GM19025 (cell line): ENCODE measurements at regions not wholly inside any gene's neighbourhood (a gene's known extent, or its start where the extent isn't known, plus 50 kb on each side); places are given as distances from the start of the nearest gene placed in this dataset.
A peak's percentile ranks its signal among the peaks of the same experiment; 100 is the strongest.
"Not testable (repeated sequence)": the region's sequence is repeated elsewhere in the genome, so short reads cannot be mapped to it uniquely, and the experiment has no call there.

Source experiments
- ATAC-seq: cut with Tn5 transposase; IDR thresholded peaks from one replicate; pipeline ENCODE4 v1.9.1; 2021; ENCODE audit warnings: mild to moderate bottlenecking, low read depth, moderate library complexity; ENCODE audit not compliant: unreplicated experiment

DNA sequence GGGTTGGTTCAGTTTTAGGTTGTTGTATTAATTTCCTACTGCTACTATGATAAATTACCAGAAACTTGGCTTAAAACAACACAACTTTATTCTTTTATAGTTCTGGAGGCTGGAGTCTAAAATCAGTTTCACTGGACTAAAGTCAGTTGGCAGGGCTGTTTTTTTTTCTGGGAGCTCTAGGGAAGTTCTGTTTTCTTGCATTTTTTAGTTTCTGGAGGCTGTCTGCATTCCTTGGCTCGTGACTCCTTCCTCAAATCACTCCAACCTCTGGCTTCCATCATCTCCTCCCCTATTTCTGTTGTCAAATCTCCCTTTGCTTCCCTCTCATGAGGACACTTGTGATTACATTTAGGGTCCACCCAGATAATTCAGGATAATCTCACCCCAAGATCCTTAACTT is 51.3 kb upstream of the SUB1 start:
- ATAC-seq, result no peak

DNA sequence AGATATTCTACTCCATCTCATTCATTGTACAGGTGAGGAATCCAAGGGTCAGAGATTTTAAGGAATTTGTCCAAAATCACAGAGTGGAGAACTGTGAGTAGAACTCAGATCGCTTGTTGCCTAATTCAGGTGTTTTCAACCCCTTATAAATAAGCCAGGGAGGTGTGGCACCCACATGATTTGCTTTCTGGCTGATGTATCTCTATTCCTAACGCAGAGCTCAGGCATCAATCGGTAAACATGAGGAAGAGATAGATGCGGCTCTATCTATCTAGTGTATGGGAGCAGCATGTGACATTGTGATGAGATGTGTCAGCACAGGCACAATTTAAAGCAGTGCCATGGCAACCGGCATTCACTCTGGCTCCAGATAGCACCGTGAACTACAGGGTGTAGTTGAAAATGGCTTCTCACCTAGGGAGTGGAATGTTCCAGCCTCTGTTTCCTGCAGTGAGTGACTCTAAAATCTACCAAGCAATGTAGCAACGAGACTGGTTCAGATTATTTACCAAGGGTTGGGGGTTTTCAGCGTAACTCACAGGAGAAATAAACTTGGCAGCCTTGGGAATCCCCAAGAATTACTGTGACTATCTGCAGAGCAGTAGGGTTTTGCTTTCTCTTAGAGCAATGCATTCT is 53.4 kb upstream of the SUB1 start:
- ATAC-seq, result peak; percentile 29

GRCh38 chr5:32527321-32527720 is 58.0 kb upstream of the SUB1 start:
- ATAC-seq, result not testable (repeated sequence)

- no peak for ATAC-seq
Observed at GRCh38 chr5:32526810-32527209, 58.5 kb upstream of the SUB1 start.

DNA sequence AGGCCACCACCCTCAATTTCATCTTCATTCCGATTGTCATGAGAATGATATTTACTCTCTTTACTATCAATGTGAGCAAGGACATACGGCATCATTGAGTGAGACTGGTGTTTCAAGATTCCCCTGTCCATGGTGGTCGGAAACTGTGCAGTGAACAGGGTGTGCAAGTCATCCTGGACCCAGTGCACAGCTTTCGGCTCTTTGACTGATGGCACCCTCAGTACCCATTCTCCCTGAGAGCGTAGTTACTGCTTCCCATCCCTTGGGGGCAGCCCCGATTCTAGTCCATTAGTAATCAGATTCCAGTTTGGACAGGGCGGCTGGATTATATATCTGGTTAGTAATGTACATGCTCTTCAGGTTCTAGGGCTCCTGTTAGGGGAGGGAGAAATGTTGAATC is 61.7 kb upstream of the SUB1 start:
- ATAC-seq, result no peak

DNA sequence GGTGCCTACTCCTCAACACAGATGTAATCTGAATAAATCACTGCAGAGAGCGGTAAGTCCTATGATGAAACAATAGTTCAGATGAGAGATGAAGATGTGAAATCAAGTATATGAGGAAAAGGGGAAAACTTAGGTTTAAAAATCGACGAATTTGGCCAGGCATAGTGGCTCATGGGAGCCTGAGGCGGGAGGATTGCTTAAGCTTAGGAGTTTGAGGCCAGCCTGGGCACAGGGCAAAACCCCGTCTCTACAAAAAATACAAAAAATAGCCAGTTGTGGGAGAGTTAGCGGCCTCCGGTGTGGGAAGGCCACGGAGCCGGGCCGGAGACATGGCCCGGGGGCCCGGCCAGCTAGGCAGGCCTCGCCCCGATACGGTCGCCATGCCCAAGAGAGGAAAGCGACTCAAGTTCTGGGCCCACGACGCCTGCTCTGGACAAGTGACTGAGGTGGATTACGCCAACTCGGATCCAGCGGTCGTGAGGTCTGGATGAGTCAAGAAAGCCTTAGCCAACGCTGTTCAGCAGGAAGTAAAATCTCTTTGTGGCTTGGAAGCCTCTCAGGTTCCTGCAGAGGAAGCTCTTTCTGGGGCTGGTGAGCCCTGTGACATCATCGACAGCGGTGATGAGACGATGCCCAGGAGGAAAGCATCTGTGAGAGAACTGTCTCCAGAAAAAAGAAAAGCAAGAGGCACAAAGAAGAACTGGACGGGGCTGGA is 62.8 kb upstream of the SUB1 start:
- ATAC-seq, result no peak

DNA sequence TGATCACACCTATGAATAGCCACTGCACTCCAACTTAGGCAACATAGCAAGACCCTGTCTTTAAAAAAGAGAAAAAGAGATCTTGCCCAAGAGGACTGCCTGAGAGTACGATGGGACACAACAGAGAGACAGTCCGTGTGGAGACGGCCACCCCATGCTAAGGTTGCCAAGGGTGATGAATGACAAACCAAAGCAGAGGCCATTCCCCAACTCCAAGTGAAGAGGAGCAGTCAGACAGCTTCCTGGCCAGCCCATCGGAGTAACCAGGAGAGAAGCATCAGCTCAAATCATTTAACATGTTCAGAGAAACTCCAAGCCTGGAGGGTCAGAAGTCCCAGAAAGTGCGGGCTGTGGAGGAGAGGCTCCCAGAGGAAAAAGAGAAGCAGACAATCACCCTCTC is 63.9 kb upstream of the SUB1 start:
- ATAC-seq, result no peak

GRCh38 chr5:32520972-32521371 is 64.4 kb upstream of the SUB1 start:
- ATAC-seq, result no peak

GRCh38 chr5:32520356-32520755 is 65.0 kb upstream of the SUB1 start:
- no peak for ATAC-seq

DNA sequence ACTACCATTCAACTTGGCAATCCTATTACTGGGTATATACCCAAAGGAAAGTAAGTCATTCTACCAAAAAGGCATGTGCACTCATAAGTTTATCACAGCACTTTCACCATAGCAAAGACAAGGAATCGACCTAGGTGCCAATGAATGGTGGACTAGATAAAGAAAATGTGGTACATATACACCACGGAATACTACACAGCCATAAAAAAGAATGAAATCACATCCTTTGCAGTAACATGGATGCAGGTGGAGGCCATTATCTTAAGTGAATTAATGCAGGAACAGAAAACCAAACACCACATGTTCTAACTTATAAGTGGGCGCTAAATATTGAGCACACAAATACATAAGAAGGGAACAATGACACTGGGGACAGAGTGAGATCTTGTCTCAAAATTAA is 65.8 kb upstream of the SUB1 start:
- ATAC-seq, result no peak

GRCh38 chr5:32514806-32515205 is 70.3 kb upstream of the ZFR start:
- ATAC-seq, result no peak

DNA sequence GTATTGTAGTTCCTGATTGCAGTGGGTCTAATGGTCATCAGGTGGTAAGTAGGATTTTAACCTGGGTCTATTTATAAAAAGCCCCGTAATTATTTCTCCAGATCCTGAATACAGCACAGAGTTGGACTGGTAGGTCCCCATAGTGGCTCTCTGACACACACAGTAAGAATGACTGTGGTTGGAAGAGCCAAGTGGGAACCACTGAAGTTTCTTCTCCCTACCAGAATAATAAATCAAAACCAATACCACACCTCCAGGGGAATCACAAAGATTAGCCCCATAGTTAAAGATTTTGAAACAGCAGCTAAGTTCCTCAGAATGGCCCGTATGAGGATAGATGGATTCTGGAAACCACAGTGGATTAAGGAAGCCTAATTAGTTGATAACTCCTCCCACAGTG is 68.4 kb upstream of the ZFR start:
- ATAC-seq, result no peak

GRCh38 chr5:32511776-32512374 is 67.3 kb upstream of the ZFR start:
- no peak for ATAC-seq

DNA sequence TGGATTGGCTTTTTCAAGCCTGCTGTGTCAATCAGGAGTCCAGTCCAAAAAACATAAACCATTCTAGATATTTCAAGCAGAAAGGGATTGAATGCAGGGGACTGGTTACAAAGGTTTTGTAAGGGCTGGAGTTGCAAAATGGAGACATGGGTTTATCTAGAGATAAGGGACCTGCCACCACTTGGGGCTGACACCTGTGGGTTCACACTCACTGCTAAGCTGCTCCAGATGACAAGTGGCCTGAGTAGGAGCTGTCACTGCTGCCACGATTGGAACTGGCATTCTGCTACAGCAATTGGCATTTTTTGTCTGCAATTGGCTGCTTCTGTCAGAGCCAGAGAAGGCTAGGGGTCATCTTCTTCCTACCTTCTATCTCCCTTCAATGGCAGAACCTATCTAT is 66.3 kb upstream of the ZFR start:
- no peak for ATAC-seq

DNA sequence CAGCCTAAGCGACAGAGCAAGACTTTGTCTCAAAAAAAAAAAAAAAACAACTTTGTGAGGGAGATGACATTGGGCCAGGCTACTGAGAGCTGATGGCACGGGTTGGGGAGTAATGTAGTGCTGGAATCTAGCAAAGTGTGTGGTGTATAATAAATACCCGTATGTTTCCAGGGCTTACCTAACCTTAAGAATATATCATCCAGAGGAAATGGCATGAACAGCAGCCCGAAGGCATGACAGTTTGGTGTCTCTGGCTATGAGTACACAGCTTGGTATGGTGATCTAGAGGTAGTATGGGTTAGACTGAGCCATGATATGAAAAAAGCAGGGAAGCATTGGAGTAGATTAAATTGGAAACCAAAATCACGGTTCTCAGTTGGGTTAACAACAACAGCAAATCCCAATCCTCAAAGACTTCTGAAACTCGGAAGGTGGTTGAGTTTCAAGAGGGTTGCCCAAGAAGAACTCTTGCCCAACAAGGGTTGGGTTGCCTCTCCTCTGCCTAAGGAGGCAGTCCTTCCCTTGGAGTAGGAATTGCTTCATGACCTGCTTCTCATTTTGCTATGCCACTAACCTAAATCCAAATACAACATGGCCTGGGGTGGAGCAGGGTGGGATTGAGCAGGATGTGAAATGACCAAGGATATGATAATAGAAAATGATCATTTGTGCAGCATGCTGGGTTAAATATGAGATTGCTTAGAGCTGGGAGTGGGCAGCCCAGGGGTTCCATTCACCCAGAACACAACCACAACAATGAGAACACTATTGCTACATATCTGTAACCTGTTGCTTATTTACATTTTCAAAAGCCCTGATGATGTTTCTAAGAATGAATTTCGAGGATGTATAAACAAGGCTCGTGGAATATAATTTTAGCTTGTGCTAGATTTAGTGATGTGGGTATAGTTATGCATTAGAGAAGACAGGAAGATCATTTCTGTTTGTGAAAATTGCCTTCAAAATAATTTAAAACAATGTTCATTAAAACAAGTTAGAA is 64.6 kb upstream of the ZFR start:
- no peak for ATAC-seq

DNA sequence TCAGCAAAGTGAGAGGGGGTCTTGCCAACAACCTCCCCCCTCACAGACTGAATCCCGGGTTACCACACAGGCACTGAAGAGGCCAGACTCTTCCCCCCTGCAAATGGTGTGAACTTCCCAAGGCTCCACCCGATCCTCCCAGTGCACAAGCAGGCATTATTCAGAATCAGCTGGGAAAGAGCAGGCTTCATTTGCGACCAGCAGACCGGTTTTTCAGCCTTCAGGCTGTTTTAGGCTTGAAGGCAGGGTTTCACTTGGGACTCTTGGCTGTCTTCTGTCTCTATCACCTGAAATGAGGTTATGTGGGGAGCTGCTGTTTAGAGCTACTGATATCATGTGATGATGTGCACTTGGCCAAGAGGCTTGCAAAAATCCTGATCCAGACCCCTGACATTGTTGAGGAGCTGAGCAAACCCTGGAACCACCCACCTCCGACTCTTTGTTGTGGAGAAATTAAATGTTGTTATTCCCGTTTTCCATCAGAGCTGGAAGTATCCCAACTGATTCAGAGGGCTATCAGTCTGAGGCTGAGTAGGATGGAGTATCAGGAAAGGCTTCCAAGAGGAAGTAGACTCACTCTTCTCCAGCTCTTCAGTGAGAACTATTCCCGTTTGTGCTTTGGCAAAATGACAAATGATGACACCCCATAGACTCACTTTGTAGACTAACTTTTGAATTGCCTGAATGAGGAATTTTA is 63.3 kb upstream of the ZFR start:
- ATAC-seq, result no peak

GRCh38 chr5:32506799-32507198 is 62.3 kb upstream of the ZFR start:
- ATAC-seq, result no peak

DNA sequence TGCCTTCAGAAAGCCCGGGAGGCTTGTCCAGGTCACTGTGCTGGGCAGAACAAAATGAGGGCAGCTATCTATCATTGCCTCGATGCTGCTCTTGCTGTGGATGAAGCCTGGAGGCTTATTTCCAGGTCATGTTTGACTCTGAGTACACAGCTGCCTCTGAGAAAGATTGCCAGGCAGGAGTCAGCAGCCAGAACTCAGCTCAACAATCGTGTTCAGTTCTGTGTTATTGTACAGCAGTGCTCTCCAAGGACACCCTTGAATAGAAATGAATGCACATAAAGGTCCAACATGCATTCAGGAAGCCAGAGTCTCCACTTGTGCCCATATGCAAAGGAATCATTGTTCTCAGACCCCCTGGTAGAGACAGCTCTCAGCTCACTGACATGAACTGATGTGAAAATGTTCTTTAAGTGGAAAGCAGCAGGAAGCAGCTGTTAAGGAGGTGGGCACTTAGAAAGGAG is 61.7 kb upstream of the ZFR start:
- no peak for ATAC-seq

DNA sequence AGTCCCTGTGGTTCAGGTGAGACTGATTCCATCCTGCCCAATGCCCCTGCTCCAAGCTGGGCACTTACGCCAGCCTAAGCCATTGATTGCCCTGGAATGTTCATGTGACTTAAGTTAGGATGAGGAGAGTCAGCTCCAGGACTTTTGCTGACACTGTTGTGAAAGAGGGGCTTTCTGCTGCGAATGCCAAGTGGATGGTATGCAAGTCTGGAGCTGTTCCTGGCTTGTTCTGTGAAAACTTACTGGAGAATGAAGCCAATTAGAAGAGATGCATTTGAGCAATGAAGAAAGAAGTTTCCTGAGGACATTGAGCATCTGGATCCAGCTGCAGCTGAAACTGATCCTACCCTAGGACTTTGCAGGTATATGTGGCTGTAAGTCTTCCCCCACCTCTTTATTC is 61.2 kb upstream of the ZFR start:
- ATAC-seq, result no peak

DNA sequence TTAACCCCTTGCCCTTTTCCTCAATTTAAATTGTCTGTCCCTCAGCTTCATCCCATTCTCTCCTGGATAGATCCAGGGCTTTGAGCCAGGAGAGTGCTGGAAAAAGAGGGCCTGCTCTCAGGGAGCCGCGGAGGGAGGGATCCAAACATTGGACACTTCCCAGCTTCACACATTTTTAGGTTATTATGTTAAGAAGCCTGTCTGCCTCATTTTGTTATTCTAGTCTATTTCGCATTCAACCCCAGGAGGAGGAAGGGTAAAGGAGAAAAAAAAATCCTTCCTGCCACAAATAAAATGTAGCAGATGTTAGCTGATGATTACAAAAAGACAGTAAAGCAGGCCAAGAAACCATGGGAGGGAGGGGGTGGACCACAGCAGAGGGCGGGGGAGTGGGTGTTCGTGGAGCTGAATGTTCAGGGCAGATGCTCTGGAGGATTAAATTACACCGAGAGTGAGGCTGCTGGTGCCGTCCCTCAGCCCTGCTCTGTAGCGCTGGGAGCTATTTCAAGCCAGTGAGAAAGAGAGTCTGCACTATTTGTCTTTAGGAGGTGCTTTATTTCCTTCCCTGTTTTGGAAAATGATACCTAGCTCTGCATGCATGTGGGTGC is 60.6 kb upstream of the ZFR start:
- no peak for ATAC-seq
